HL-60 (cell line): ENCODE measurements at regions not wholly inside any gene's neighbourhood (a gene's known extent, or its start where the extent isn't known, plus 50 kb on each side); places are given as distances from the start of the nearest gene placed in this dataset.
"Not testable (repeated sequence)": the region's sequence is repeated elsewhere in the genome, so short reads cannot be mapped to it uniquely, and the experiment has no call there.

Source experiments
- DNase-seq, 2 experiments: peaks; one replicate each; pipeline ENCODE4 v3.0.0-alpha.2; 2010 to 2020; ENCODE audit warnings: low read depth in 1 of 2, low spot score in 1 of 2
- H3K27ac ChIP-seq: fragments of 250-450 bp; sonication (Bioruptor Pico); replicated peaks from 2 replicates; pipeline ENCODE4 v1.5.1; 2020; ENCODE audit warnings: mild to moderate bottlenecking, moderate library complexity
- H3K27me3 ChIP-seq: fragments of 250-450 bp; sonication (Bioruptor Pico); 2 replicates; pipeline ENCODE4 v1.5.1; 2021; ENCODE audit warnings: mild to moderate bottlenecking, moderate library complexity; ENCODE audit not compliant: insufficient read depth, poor library complexity, severe bottlenecking
- H3K4me3 ChIP-seq: replicated peaks from 2 replicates; pipeline ENCODE4 v1.5.1; 2011; ENCODE audit warnings: mild to moderate bottlenecking, control low read depth, low read length; ENCODE audit not compliant: insufficient read depth
- GABPA ChIP-seq: IDR thresholded peaks from 2 replicates; pipeline ENCODE4 v1.6.1; 2012; ENCODE audit warnings: low read depth
- POLR2AphosphoS5 ChIP-seq: IDR thresholded peaks from 2 replicates; pipeline ENCODE4 v1.6.1; 2012; ENCODE audit warnings: low read depth
- SPI1 ChIP-seq: IDR thresholded peaks from 2 replicates; pipeline ENCODE4 v1.6.1; 2012; ENCODE audit warnings: low read depth, mild to moderate bottlenecking, borderline replicate concordance
- TF ChIP-seq, protein P1 (sequence below): IDR thresholded peaks from 2 replicates; pipeline ENCODE4 v1.6.1; 2012; ENCODE audit warnings: low read depth; ENCODE audit not compliant: insufficient replicate concordance
- TF ChIP-seq, protein P2 (sequence below): IDR thresholded peaks from one replicate; pipeline ENCODE4 v1.5.1; 2011; ENCODE audit warnings: low read length, control low read depth, inconsistent platforms; ENCODE audit not compliant: insufficient read depth

GRCh38 chr13:64078480-64078936, 2662.9 kb upstream of the PCDH20 start:
- Histone ChIP-seq H3K27me3 (no peaks in the 10 kb centered on the region), H3K4me3 (no peak overlapping the region), H3K27ac (no peak overlapping the region)
- no peak for DNase-seq
- TF ChIP-seq GABPA (no peak), POLR2AphosphoS5 (no peak)
- TF ChIP-seq, protein P1, sequence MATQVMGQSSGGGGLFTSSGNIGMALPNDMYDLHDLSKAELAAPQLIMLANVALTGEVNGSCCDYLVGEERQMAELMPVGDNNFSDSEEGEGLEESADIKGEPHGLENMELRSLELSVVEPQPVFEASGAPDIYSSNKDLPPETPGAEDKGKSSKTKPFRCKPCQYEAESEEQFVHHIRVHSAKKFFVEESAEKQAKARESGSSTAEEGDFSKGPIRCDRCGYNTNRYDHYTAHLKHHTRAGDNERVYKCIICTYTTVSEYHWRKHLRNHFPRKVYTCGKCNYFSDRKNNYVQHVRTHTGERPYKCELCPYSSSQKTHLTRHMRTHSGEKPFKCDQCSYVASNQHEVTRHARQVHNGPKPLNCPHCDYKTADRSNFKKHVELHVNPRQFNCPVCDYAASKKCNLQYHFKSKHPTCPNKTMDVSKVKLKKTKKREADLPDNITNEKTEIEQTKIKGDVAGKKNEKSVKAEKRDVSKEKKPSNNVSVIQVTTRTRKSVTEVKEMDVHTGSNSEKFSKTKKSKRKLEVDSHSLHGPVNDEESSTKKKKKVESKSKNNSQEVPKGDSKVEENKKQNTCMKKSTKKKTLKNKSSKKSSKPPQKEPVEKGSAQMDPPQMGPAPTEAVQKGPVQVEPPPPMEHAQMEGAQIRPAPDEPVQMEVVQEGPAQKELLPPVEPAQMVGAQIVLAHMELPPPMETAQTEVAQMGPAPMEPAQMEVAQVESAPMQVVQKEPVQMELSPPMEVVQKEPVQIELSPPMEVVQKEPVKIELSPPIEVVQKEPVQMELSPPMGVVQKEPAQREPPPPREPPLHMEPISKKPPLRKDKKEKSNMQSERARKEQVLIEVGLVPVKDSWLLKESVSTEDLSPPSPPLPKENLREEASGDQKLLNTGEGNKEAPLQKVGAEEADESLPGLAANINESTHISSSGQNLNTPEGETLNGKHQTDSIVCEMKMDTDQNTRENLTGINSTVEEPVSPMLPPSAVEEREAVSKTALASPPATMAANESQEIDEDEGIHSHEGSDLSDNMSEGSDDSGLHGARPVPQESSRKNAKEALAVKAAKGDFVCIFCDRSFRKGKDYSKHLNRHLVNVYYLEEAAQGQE, result no peak

DNA sequence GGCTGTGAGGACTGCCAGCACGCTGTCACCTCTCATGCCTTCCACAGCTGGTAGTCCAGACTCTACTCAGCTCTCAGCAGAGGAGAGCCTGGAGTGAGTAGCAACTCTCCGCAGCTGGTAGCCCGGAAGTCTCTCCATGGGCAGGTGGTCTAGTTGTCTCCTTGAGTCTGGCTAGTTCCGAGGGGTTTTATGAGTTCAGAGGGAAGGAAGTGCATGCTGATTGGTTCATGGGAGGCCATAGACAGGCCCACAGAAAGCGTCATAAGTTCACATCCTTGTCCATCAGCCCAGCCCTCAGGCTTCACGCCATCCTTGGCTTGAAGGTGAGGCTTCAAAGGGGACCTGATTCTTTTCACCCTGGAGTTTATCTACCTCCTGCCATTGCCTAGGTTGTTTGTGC, 2662.4 kb upstream of the PCDH20 start:
- Histone ChIP-seq H3K27ac (no peak overlapping the region), H3K4me3 (no peak overlapping the region), H3K27me3 (no peaks in the 10 kb centered on the region)
- no peak for DNase-seq
- no peak for TF ChIP-seq SPI1
- no peak for TF ChIP-seq POLR2AphosphoS5
- TF ChIP-seq, protein P1, result no peak
- TF ChIP-seq, protein P2, sequence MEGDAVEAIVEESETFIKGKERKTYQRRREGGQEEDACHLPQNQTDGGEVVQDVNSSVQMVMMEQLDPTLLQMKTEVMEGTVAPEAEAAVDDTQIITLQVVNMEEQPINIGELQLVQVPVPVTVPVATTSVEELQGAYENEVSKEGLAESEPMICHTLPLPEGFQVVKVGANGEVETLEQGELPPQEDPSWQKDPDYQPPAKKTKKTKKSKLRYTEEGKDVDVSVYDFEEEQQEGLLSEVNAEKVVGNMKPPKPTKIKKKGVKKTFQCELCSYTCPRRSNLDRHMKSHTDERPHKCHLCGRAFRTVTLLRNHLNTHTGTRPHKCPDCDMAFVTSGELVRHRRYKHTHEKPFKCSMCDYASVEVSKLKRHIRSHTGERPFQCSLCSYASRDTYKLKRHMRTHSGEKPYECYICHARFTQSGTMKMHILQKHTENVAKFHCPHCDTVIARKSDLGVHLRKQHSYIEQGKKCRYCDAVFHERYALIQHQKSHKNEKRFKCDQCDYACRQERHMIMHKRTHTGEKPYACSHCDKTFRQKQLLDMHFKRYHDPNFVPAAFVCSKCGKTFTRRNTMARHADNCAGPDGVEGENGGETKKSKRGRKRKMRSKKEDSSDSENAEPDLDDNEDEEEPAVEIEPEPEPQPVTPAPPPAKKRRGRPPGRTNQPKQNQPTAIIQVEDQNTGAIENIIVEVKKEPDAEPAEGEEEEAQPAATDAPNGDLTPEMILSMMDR, result no peak
- no peak for TF ChIP-seq GABPA

DNA sequence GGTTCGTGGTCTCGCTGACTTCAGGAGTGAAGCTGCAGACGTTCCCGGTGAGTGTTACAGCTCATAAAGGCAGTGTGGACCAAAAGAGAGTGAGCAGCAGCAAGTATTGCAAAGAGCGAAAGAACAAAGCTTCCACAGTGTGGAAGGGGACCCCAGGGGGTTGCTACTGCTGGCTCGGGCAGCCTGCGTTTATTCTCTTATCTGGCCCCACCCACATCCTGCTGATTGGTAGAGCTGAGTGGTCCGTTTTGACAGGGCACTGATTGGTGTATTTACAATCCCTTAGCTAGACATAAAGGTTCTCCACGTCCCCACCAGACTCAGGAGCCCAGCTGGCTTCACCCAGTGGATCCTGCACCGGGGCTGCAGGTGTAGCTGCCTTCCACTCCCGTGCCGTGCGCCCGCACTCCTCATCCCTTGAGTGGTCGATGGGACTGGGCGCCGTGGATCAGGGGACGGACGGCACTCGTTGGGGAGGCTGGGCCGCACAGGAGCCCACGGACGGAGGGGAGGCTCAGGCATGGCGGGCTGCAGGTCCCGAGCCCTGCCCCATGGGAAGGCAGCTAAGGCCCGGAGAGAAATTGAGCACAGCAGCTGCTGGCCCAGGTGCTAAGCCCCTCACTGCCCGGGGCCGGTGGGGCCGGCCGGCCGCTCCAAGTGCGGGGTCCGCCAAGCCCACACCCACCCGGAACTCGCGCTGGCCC, 2661.6 kb upstream of the PCDH20 start:
- DNase-seq, H3K27me3 ChIP-seq, H3K4me3 ChIP-seq, H3K27ac ChIP-seq: not testable (repeated sequence)

GRCh38 chr13:64075543-64076271, 2660.1 kb upstream of the PCDH20 start:
- DNase-seq, result no peak
- Histone ChIP-seq H3K4me3 (no peak overlapping the region), H3K27me3 (no peaks in the 10 kb centered on the region), H3K27ac (no peak overlapping the region)
- no peak for TF ChIP-seq SPI1
- no peak for TF ChIP-seq POLR2AphosphoS5
- TF ChIP-seq, protein P2, result no peak
- no peak for TF ChIP-seq GABPA
- TF ChIP-seq, protein P1, result no peak
